COLO668 (cell line): ENCODE measurements at regions not wholly inside any gene's neighbourhood (a gene's known extent, or its start where the extent isn't known, plus 50 kb on each side); places are given as distances from the start of the nearest gene placed in this dataset.
A peak's percentile ranks its signal among the peaks of the same experiment; 100 is the strongest.

ENCODE experiments used
- DNase-seq: peaks from one replicate; lab custom pipeline; 2025; ENCODE audit not compliant: unreplicated experiment; lab: John Stamatoyannopoulos, UW

- no peak for DNase-seq
Measured at GRCh38 chr7:25358926-25359325, 130.6 kb upstream of the NPVF start.

GRCh38 chr7:25359471-25360059, 131.3 kb upstream of the NPVF start:
- peak; percentile 57 for DNase-seq

- peak; percentile 61 for DNase-seq
Measured at GRCh38 chr7:25360451-25360850, 132.2 kb upstream of the NPVF start.

- no peak for DNase-seq
Measured at GRCh38 chr7:25361387-25361786, 133.1 kb upstream of the NPVF start.

DNA sequence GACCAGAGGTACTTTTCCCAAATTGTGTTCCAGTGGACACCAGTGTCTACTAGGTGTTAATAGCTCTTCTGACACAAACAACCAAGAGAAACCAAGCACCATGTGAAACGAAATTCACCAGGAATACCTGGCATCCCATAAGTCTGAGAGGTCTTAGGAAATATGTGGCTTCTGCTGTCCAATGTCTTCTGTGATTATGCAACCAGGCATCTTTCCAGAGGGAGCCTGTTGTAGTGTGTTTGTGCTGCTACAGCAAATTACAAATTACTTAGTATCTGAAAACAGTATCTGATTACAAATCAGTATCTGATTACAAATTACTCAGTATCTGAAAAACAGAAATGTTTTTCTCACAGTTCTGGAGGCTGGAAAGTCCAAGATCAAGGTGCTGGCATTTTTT, 133.6 kb upstream of the NPVF start:
- DNase-seq, result no peak

DNA sequence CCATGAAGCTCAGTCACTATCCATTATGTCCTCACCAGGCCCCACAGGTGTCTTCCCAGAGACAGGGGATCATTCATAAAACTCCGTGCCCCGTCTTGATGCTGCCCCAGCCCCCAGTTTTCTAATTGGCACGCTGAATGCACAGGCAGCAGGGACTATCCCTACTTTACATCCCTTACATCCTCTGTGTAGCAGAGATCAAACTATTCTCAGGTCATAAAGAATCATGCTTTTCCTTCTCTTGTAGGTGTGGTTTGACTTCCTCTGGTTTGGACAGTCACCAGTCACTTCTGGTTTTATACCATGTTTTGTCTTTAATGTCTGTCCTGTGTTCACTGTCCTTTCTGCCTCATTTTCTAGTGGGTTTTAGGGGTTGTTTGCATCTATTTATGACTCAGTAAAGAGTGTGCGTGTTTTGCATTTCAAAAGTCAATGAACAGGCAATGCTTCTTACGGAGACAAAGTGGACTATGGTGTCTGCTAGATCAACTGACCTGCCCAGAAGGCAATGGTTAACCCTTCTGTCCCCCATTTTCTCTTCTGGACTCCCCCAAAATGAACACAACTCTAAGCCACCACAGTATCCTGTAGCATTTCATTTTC, 140.4 kb upstream of the NPVF start:
- no peak for DNase-seq

- no peak for DNase-seq
Measured at GRCh38 chr7:25369786-25370185, 141.5 kb upstream of the NPVF start.

DNA sequence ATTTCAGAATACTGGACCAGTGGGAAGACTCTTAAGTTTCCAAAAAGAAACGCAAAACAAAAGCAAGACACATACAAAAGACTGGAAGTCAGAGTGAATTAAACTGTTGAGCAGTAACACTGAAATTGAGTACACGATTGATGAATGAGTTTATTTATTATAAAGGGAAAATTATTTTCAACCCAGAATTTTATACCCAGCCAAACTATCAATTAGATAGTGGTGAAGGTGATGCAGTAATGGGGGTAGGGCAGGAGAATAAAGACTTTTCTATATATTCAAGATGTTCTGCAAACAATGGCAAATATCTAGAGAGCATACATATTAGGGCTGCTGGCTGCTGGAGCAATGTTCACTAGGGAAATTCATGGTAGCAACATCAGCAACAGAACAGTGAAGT, 143.7 kb upstream of the NPVF start:
- no peak for DNase-seq

GRCh38 chr7:25375805-25376600, 147.7 kb upstream of the NPVF start:
- DNase-seq, result no peak

- DNase-seq, result no peak
Measured at GRCh38 chr7:25379351-25380300, 151.3 kb upstream of the NPVF start.

GRCh38 chr7:25381818-25382589, 153.7 kb upstream of the NPVF start:
- DNase-seq, result no peak

GRCh38 chr7:25382869-25383268, 154.6 kb upstream of the NPVF start:
- DNase-seq, result no peak

DNA sequence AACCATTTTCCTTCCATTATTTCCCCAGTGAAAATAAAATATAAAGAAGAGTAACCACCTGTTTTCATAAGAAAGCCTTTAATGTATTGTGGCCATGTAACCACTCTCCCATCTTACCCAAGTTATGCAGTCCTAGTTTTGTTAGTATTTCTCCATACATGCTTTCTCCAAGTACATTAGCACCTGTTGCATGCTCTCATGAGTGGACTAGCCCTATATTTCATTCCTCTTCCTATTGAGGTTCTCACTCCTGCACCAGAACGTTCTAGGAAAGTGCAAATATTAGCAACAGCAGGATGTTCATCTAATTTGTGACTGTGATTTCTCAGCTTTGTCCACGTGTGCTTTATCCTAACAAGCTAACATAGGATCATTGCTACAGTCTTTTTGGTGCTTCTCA, 155.1 kb upstream of the NPVF start:
- DNase-seq, result no peak

- no peak for DNase-seq
Measured at GRCh38 chr7:25384788-25385505, 156.7 kb upstream of the NPVF start.

- DNase-seq, result no peak
Measured at GRCh38 chr7:25385506-25386136, 157.3 kb upstream of the NPVF start.

DNA sequence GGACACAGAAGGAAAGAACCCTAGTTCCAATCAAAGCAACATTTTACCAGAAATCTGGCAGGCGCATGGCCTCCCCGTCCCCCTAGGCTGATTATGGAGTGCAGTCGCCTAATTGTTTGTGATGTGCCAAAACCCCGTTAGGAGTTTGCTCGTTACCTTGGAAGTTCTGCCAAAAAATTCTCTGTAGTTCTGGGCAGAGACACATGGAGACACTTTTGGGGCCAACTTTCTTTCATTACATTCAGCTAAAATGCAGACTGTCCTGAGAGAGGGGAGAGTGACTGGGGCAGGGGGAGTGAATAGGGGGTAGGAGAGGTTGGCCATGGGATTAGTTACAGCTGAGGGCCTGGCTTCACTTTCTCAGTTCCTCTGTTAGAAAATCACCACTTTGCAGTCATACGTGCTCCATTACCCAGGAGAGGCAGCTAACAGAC, 158.0 kb upstream of the NPVF start:
- no peak for DNase-seq

DNA sequence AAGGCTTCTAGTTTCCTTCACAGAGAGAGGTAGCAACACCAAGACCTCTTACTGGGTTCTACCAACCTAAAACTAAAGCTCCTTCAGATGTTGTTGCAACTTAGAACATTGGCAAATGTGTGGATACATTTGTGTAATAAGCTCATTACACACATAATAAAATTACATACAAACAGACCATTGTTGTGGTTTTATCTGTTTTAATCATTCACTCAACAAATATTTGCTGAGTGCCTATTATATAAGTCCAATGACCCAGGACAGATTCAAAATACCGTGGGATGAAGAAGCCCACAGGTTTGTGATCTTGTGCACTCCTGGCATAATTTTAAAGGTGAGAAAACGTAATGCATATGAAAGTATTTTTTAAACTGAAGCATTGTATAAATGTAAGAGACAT, 160.4 kb upstream of the NPVF start:
- DNase-seq, result no peak

DNA sequence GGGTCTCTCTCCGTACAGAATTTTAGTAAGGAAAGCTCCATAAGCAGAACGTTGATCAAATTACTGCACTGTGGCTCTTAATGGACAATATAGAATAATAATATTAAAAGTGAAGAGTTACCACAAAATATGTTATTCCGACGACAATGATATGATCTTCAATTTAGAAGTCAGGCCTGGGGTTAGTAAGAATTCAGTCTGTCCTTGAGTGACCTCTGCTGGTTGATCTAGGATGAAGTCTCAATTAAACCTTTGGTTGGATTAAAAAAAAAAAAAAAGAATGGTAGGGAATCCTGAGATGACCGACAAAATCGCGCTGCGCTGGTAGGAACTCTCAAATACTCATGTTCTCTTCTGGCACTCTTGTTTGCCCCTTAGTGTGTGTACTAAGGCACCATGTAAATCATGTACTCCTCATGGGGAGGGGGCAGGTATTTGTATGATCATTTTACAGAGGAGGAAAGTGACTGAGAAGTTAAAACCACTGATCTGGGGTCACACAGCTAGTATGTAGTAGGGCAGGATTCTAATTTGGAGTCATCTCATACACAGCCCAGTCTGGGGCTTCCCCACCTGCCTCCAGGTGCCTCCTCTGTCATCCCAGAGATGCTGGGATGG, 161.3 kb upstream of the NPVF start:
- DNase-seq, result peak; percentile 50

DNA sequence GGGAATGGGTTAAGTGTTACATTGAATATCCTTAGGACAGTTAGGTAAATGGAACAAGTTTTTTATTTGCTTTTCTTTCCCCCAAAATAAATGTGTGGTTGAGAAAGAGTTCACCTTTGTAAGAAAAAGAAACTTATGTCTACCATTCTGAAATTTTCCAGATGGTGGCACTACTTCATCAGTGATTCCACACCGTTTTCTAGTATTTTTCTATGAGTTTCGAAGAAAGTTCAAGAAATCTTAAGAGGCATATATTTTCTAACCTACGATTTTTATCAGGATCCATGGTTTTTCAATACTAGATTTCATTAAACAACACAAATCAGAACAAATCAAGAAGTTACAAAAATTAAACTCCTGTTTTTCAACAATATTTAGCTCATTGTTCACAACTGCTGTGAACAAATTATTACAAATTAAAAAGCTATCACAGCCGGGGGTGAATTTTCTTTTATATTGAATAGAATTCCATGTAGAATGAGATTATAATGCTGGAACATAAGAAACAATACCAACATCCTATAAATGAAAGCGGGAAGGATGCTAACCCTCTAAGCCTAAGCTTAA, 163.1 kb upstream of the NPVF start:
- DNase-seq, result no peak
